Progenitor cell of endocrine pancreas (in vitro differentiated cells): ENCODE measurements at regions not wholly inside any gene's neighbourhood (a gene's known extent, or its start where the extent isn't known, plus 50 kb on each side); places are given as distances from the start of the nearest gene placed in this dataset.
"Not testable (repeated sequence)": the region's sequence is repeated elsewhere in the genome, so short reads cannot be mapped to it uniquely, and the experiment has no call there.

Experiments
- DNase-seq: peaks from one replicate; pipeline ENCODE4 v3.0.0; 2021; ENCODE audit warnings: low spot score; ENCODE audit not compliant: unreplicated experiment
- H3K27ac Mint-ChIP-seq: 2 replicates; pipeline ENCODE4 v1.8.0; 2021; ENCODE audit warnings: mild to moderate bottlenecking, moderate library complexity, mixed read lengths
- H3K27me3 Mint-ChIP-seq: 2 replicates; pipeline ENCODE4 v1.8.0; 2021; ENCODE audit warnings: mixed read lengths
- H3K36me3 Mint-ChIP-seq: 2 replicates; pipeline ENCODE4 v1.8.0; 2022; ENCODE audit warnings: mixed read lengths; ENCODE audit not compliant: insufficient read depth
- H3K4me1 Mint-ChIP-seq: 2 replicates; pipeline ENCODE4 v1.8.0; 2021; ENCODE audit warnings: low read depth, mixed read lengths
- H3K4me3 Mint-ChIP-seq: 2 replicates; pipeline ENCODE4 v1.8.0; 2021; ENCODE audit warnings: low read depth, mild to moderate bottlenecking, moderate library complexity, mixed read lengths
- H3K9me3 Mint-ChIP-seq: 2 replicates; pipeline ENCODE4 v1.8.0; 2021; ENCODE audit warnings: low read depth, mixed read lengths
- TF ChIP-seq, protein P1 (sequence below): fragments of 200-600 bp; sonication (generic); IDR thresholded peaks from one replicate; pipeline ENCODE4 v1.5.0; 2021; ENCODE audit warnings: antibody characterized with exemption, mild to moderate bottlenecking; ENCODE audit not compliant: unreplicated experiment

DNA sequence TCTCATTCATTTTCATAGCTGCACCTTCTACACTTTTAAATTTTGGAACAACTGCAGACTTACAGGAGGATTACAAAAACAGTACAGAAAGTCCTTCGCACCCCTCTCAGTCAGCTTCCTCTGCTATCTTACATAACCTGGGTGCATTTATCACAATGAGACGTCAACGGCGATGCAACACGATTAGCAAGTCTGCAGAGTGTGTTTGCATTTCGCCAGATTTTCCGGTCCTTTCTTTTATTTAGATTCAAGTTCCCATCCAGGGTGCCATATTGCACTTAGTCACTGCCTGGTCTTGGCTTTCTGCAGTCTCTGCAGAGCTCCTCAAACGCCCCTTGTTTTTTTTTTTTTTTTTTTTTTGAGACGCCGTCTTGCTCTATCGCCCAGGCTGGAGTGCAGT lies 85.9 kb downstream of the ASMT start:
- peaks cover 7% of the 10 kb centered on the region for H3K9me3 Mint-ChIP-seq

DNA sequence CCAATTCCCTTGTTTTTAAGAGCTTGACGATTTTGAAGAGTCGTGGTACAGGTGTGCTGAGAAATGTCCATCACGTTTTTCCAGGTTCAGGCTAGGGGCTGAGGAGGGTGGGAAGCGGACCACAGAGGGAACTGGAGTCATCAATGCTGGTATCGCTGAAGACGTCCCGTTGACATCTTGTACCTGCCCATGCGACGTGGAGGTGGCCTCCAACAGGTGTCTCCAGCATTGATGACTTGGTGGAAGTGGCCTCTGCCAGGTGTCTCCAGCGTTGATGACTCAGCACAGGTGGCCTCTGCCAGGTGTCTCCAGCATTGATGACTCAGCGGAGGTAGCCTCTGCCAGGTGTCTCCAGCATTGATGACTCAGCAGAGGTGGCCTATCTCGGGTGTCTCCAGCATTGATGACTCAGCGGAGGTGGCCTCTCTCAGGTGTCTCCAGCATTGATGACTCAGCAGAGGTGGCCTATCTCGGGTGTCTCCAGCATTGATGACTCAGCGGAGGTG lies 86.6 kb downstream of the ASMT start:
- not testable (repeated sequence) for H3K36me3 Mint-ChIP-seq, H3K4me1 Mint-ChIP-seq, H3K27ac Mint-ChIP-seq, H3K27me3 Mint-ChIP-seq, DNase-seq, H3K4me3 Mint-ChIP-seq, H3K9me3 Mint-ChIP-seq

More for the DNA sequence above, 85.9 kb downstream of the ASMT start:
- Mint-ChIP-seq H3K27me3 (no peaks in the 10 kb centered on the region), H3K27ac (no peak overlapping the region), H3K4me3 (no peak overlapping the region), H3K36me3 (no peaks in the 10 kb centered on the region), H3K4me1 (no peaks in the 10 kb centered on the region)
- TF ChIP-seq, protein P1, sequence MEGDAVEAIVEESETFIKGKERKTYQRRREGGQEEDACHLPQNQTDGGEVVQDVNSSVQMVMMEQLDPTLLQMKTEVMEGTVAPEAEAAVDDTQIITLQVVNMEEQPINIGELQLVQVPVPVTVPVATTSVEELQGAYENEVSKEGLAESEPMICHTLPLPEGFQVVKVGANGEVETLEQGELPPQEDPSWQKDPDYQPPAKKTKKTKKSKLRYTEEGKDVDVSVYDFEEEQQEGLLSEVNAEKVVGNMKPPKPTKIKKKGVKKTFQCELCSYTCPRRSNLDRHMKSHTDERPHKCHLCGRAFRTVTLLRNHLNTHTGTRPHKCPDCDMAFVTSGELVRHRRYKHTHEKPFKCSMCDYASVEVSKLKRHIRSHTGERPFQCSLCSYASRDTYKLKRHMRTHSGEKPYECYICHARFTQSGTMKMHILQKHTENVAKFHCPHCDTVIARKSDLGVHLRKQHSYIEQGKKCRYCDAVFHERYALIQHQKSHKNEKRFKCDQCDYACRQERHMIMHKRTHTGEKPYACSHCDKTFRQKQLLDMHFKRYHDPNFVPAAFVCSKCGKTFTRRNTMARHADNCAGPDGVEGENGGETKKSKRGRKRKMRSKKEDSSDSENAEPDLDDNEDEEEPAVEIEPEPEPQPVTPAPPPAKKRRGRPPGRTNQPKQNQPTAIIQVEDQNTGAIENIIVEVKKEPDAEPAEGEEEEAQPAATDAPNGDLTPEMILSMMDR: no peak
- no peak for DNase-seq

DNA sequence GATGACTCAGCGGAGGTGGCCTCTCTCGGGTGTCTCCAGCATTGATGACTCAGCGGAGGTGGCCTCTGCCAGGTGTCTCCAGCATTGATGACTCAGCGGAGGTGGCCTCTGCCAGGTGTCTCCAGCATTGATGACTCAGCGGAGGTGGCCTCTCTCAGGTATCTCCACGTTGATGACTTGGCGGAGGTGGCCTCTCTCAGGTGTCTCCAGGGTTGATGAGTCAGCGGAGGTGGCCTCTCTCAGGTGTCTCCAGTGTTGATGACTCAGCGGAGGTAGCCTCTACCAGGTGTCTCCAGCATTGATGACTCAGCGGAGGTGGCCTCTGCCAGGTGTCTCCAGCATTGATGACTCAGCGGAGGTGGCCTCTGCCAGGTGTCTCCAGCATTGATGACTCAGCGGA lies 87.3 kb downstream of the ASMT start:
- not testable (repeated sequence) for DNase-seq, H3K27me3 Mint-ChIP-seq, H3K36me3 Mint-ChIP-seq, H3K9me3 Mint-ChIP-seq, H3K27ac Mint-ChIP-seq, H3K4me1 Mint-ChIP-seq, H3K4me3 Mint-ChIP-seq

DNA sequence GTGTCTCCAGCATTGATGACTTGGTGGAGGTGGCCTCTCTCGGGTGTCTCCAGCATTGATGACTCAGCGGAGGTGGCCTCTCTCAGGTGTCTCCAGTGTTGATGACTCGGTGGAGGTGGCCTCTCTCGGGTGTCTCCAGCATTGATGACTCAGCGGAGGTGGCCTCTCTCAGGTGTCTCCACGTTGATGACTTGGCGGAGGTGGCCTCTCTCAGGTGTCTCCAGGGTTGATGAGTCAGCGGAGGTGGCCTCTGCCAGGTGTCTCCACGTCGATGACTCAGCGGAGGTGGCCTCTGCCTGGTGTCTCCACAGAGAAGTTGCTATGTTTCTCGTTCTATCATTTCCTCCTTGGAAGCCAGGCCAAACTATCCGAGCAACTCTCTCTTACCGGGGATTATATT lies 87.7 kb downstream of the ASMT start:
- not testable (repeated sequence) for H3K4me1 Mint-ChIP-seq, DNase-seq, H3K9me3 Mint-ChIP-seq, H3K4me3 Mint-ChIP-seq, H3K27ac Mint-ChIP-seq, H3K27me3 Mint-ChIP-seq, H3K36me3 Mint-ChIP-seq

DNA sequence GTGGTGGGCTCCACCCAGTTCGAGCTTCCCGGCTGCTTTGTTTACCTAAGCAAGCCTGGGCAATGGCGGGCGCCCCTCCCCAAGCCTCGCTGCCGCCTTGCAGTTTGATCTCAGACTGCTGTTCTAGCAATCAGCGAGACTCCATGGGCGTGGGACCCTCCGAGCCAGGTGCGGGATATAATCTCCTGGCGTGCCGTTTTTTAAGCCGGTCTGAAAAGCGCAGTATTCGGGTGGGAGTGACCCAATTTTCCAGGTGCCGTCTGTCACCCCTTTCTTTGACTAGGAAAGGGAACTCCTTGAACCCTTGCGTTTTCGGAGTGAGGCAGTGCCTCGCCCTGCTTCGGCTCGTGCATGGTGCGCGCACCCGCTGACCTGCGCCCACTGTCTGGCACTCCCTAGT lies 94.4 kb downstream of the ASMT start:
- not testable (repeated sequence) for H3K27me3 Mint-ChIP-seq, H3K4me1 Mint-ChIP-seq, DNase-seq, H3K9me3 Mint-ChIP-seq, H3K36me3 Mint-ChIP-seq, H3K27ac Mint-ChIP-seq, H3K4me3 Mint-ChIP-seq

DNA sequence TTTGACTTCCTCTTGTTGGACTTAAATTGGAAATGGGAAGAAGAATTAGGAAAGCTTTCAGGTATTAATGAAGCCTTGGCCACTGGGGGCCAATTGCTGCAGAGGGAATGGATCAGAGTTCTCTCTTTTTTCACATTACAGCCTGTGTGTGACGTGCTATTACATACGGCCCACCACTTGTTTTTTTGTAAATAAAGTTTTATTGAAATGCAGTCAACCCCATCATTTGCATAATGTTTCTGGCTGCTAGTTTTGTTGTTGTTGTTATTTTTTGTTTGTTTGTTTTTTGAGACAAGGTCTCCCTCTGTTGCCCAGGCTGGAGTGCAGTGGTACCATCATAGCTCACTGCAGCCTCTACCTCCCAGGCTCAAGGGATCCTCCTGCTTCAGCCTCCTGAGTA lies 98.4 kb downstream of the ASMT start:
- Mint-ChIP-seq H3K4me3 (no peak overlapping the region), H3K9me3 (no peaks in the 10 kb centered on the region), H3K36me3 (no peaks in the 10 kb centered on the region), H3K27me3 (no peaks in the 10 kb centered on the region), H3K27ac (no peak overlapping the region), H3K4me1 (no peaks in the 10 kb centered on the region)
- no peak for DNase-seq
- TF ChIP-seq, protein P1: no peak

DNA sequence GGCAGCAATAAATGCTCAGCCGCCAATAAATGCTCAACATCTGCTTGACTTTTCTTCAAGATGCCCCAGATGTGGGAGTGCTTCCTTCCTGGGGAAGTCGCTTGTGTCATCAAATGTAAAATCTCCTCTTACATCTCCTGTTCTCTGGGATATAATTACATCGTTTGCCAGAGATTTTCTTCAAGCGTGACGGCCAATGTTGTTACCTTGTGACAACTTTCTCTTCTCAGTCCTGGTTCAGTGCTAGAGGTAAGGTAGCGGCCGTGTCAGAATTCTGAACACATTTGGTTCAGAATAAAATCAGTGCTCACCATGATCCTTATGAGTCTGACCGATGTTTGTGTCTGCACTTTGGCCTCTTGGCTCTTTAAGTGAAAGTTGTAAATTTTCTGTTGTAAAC lies 102.5 kb downstream of the ASMT start:
- no peak for DNase-seq
- Mint-ChIP-seq H3K9me3 (no peaks in the 10 kb centered on the region), H3K4me1 (no peaks in the 10 kb centered on the region), H3K36me3 (no peaks in the 10 kb centered on the region), H3K27ac (no peak overlapping the region), H3K27me3 (no peaks in the 10 kb centered on the region), H3K4me3 (no peak overlapping the region)
- TF ChIP-seq, protein P1: no peak
